GM18873 (cell line): ENCODE measurements at regions not wholly inside any gene's neighbourhood (a gene's known extent, or its start where the extent isn't known, plus 50 kb on each side); places are given as distances from the start of the nearest gene placed in this dataset.

Experiments
- ATAC-seq: cut with Tn5 transposase; IDR thresholded peaks from one replicate; pipeline ENCODE4 v1.9.1; 2021; ENCODE audit warnings: mild to moderate bottlenecking, moderate library complexity, moderate number of reproducible peaks; ENCODE audit not compliant: unreplicated experiment, low FRiP score

GRCh38 chr2:60070736-60071489, 482.5 kb downstream of the BCL11A start:
- ATAC-seq, result no peak

- ATAC-seq, result no peak
Observed at GRCh38 chr2:60070196-60070595, 483.3 kb downstream of the BCL11A start.

GRCh38 chr2:60068755-60069154, 484.7 kb downstream of the BCL11A start:
- ATAC-seq, result no peak

- no peak for ATAC-seq
Observed at GRCh38 chr2:60067006-60067405, 486.4 kb downstream of the BCL11A start.

GRCh38 chr2:60066096-60066839, 487.2 kb downstream of the BCL11A start:
- ATAC-seq, result no peak

GRCh38 chr2:60064687-60065389, 488.6 kb downstream of the BCL11A start:
- ATAC-seq, result no peak

- no peak for ATAC-seq
Observed at GRCh38 chr2:60058781-60059180, 494.7 kb downstream of the BCL11A start.

GRCh38 chr2:60054571-60055340, 498.7 kb downstream of the BCL11A start:
- ATAC-seq, result no peak

- ATAC-seq, result no peak
Observed at GRCh38 chr2:60053791-60054190, 499.7 kb downstream of the BCL11A start.

- ATAC-seq, result no peak
Observed at GRCh38 chr2:60052601-60053000, 500.9 kb downstream of the BCL11A start.

GRCh38 chr2:60051991-60052390, 501.5 kb downstream of the BCL11A start:
- no peak for ATAC-seq

GRCh38 chr2:60047944-60048525, 505.4 kb downstream of the BCL11A start:
- no peak for ATAC-seq

- no peak for ATAC-seq
Observed at GRCh38 chr2:60047347-60047746, 506.1 kb downstream of the BCL11A start.

- no peak for ATAC-seq
Observed at GRCh38 chr2:60046529-60046928, 506.9 kb downstream of the BCL11A start.

GRCh38 chr2:60045456-60045855, 508.0 kb downstream of the BCL11A start:
- ATAC-seq, result no peak

- no peak for ATAC-seq
Observed at GRCh38 chr2:60044484-60044883, 509.0 kb downstream of the BCL11A start.

GRCh38 chr2:60042023-60042422, 511.4 kb downstream of the BCL11A start:
- ATAC-seq, result no peak

GRCh38 chr2:60033325-60033724, 520.1 kb downstream of the BCL11A start:
- no peak for ATAC-seq

- no peak for ATAC-seq
Observed at GRCh38 chr2:60029566-60029883, 523.9 kb downstream of the BCL11A start.

GRCh38 chr2:60028849-60029565, 524.4 kb downstream of the BCL11A start:
- ATAC-seq, result no peak
